ENCODE measurements at regions not wholly inside any gene's neighbourhood (a gene's known extent, or its start where the extent isn't known, plus 50 kb on each side); places are given as distances from the start of the nearest gene placed in this dataset.
"Not testable (repeated sequence)": the region's sequence is repeated elsewhere in the genome, so short reads cannot be mapped to it uniquely, and the experiment has no call there.

DNA sequence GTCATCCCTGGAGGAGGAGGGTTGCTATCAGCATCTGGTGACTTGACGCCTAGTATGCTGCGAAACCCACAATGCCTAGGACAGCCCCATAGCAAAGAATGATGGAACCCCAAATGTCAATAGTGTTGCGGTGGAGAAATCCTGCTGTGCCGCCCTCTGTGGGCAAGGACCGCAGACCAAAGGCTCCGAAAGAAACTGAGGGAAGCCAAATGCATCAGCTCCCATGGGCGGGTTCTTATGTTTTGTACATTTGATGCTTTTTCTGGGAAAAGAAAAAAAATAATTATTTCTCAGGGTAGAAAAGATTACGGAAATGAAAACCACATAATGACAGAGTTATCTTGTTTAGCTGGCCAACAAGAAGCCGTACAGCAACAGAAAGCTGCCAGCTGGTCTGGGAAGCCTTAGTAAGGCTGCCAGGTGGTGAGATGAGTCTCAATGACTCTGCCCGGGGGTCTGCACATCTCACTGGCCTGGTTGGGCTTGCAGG, 95.0 kb upstream of the TBL1X start:
- 72% methylated on average over 10 of the region's 10 CpGs for WGBS
- intact Hi-C loops (cut with DNase I) = no loop called here
- H3K4me1 ChIP-seq (ENCODE audit: control insufficient read depth, insufficient read depth, low read length) = no peaks in the 10 kb centered on the region
- H3K27me3 ChIP-seq (ENCODE audit: control insufficient read depth, insufficient read depth) = no peaks in the 10 kb centered on the region
- peak in 1 of 2 donors; percentile 34 for ATAC-seq
- H3K9me3 ChIP-seq (ENCODE audit: control insufficient read depth, low read length) = no peaks in the 10 kb centered on the region
- H3K27ac ChIP-seq (ENCODE audit: low read length) = no peak overlapping the region
- DNase-seq = peak in 1 of 3 donors; percentile 60
- no peak overlapping the region for H3K4me3 ChIP-seq (ENCODE audit: low read length)

DNA sequence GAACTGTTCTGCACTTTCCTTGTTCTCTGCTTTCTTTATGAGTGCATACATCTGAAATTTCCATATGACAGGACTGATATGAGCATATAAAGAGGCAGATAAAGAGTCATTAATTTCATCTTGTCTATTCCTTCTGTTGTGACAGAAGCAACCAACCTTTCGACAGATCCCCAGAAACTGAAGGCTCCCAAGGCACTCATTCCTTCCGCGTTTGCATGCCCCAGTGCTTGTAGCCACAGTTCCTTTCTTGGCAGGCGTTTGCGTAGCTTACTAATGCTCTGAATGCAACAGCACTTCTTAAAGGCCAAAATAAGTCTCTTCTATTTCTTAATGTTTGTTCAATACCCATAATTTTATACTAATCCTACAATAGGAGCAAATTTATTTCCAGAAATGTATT, 94.0 kb upstream of the TBL1X start:
- no peak overlapping the region for H3K27ac ChIP-seq (ENCODE audit: low read length)
- H3K9me3 ChIP-seq (ENCODE audit: control insufficient read depth, low read length) = no peaks in the 10 kb centered on the region
- no peak overlapping the region for H3K4me3 ChIP-seq (ENCODE audit: low read length)
- ATAC-seq (peak in 1 of 2 donors; percentile 53), DNase-seq (peak in 2 of 3 donors; percentile 30 to 61)
- H3K27me3 ChIP-seq (ENCODE audit: control insufficient read depth, insufficient read depth) = no peaks in the 10 kb centered on the region
- 55% methylated on average over 5 of the region's 5 CpGs for WGBS
- intact Hi-C loops (cut with DNase I) = no loop called here
- H3K4me1 ChIP-seq (ENCODE audit: control insufficient read depth, insufficient read depth, low read length) = no peaks in the 10 kb centered on the region

GRCh38 chrX:9372866-9373265, 92.0 kb upstream of the TBL1X start:
- ATAC-seq (no peak), DNase-seq (no peak)
- no peaks in the 10 kb centered on the region for H3K27me3 ChIP-seq (ENCODE audit: control insufficient read depth, insufficient read depth)
- H3K9me3 ChIP-seq (ENCODE audit: control insufficient read depth, low read length) = no peaks in the 10 kb centered on the region
- intact Hi-C loops (cut with DNase I) = no loop called here
- H3K27ac ChIP-seq (ENCODE audit: low read length) = no peak overlapping the region
- WGBS = 86% methylated on average over 11 of the region's 11 CpGs
- no peaks in the 10 kb centered on the region for H3K4me1 ChIP-seq (ENCODE audit: control insufficient read depth, insufficient read depth, low read length)
- no peak overlapping the region for H3K4me3 ChIP-seq (ENCODE audit: low read length)

DNA sequence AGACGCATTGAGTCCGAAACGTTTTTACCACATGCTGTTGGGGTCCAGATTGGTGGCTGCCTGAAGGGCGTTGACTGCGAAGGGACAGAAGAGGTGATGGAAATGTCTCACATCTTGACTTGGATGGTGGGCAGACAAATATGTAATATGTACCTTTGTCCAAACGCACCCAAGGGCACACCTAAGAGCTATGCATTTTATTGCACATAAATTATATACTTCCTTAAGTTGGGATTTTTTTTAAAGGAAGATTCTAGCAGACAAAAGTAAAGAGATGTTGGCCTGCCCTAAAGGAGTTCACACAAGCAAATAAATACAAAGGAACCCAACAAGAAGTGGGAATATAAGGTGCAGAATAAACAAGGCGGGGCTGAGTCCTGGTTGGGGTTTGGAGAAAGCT, 91.1 kb upstream of the TBL1X start:
- no peak for ATAC-seq
- no peak for DNase-seq

GRCh38 chrX:9374555-9374954, 90.3 kb upstream of the TBL1X start:
- no peaks in the 10 kb centered on the region for H3K9me3 ChIP-seq (ENCODE audit: control insufficient read depth, low read length)
- no peak for ATAC-seq
- no peak for DNase-seq
- 76% methylated on average over 6 of the region's 6 CpGs for WGBS
- intact Hi-C loops (cut with DNase I) = no loop called here
- H3K27me3 ChIP-seq (ENCODE audit: control insufficient read depth, insufficient read depth) = no peaks in the 10 kb centered on the region
- no peak overlapping the region for H3K4me3 ChIP-seq (ENCODE audit: low read length)
- H3K4me1 ChIP-seq (ENCODE audit: control insufficient read depth, insufficient read depth, low read length) = no peaks in the 10 kb centered on the region
- no peak overlapping the region for H3K27ac ChIP-seq (ENCODE audit: low read length)

More for the DNA sequence above, 91.1 kb upstream of the TBL1X start:
- Histone ChIP-seq H3K4me3 (ENCODE audit: low read length) (no peak overlapping the region), H3K27me3 (ENCODE audit: control insufficient read depth, insufficient read depth) (no peaks in the 10 kb centered on the region), H3K4me1 (ENCODE audit: control insufficient read depth, insufficient read depth, low read length) (no peaks in the 10 kb centered on the region), H3K27ac (ENCODE audit: low read length) (no peak overlapping the region), H3K9me3 (ENCODE audit: control insufficient read depth, low read length) (no peaks in the 10 kb centered on the region)
- 81% methylated on average over 7 of the region's 7 CpGs for WGBS
- intact Hi-C loops (cut with DNase I) = no loop called here

GRCh38 chrX:9376111-9376510, 88.7 kb upstream of the TBL1X start:
- Histone ChIP-seq H3K27ac (ENCODE audit: low read length) (no peak overlapping the region), H3K4me3 (ENCODE audit: low read length) (no peak overlapping the region), H3K9me3 (ENCODE audit: control insufficient read depth, low read length) (no peaks in the 10 kb centered on the region), H3K4me1 (ENCODE audit: control insufficient read depth, insufficient read depth, low read length) (no peaks in the 10 kb centered on the region), H3K27me3 (ENCODE audit: control insufficient read depth, insufficient read depth) (no peaks in the 10 kb centered on the region)
- 82% methylated on average over 4 of the region's 4 CpGs for WGBS
- intact Hi-C loops (cut with DNase I) = no loop called here
- no peak for ATAC-seq
- no peak for DNase-seq

GRCh38 chrX:9377216-9377615, 87.6 kb upstream of the TBL1X start:
- intact Hi-C loops (cut with DNase I); ATAC-seq; DNase-seq; H3K4me3 ChIP-seq (ENCODE audit: low read length); H3K9me3 ChIP-seq (ENCODE audit: control insufficient read depth, low read length); H3K27ac ChIP-seq (ENCODE audit: low read length); H3K4me1 ChIP-seq (ENCODE audit: control insufficient read depth, insufficient read depth, low read length); H3K27me3 ChIP-seq (ENCODE audit: control insufficient read depth, insufficient read depth): not testable (repeated sequence)
- 88% methylated on average over 3 of the region's 3 CpGs for WGBS

DNA sequence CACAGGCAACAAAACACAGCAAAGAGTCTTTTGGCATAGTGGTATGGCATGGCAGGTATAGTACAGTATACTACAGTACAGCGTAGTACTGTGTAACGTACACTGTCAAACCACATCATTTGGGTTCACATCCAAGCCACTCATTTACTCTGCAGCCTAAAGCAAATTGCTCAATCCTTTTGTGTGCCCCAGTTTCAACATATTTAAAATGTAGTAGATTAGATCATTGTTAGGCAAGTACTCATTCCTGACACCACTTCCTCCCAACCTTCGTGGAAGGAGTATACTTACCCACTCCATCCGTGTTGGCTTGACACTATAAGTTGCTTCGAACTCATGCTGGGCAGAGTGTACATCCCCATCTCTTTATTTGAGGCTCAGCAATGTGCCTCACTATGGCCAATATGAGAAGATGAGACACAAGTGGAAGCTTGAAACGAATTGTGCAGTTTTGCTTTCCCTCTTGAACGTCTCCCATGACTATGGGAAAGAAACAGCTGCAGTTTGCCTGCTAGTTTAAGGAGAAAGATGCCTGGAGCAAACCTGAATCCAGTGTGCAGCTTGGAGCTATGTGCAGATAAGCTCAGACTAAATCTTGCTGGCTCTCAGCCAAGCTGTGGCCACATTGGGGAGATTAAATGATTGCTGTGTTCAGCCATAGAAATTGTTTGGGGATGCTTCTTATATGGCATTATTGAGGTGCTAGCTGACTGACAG, 85.7 kb upstream of the TBL1X start:
- Histone ChIP-seq H3K4me3 (ENCODE audit: low read length) (no peak overlapping the region), H3K9me3 (ENCODE audit: control insufficient read depth, low read length) (no peaks in the 10 kb centered on the region), H3K27me3 (ENCODE audit: control insufficient read depth, insufficient read depth) (no peaks in the 10 kb centered on the region), H3K27ac (ENCODE audit: low read length) (no peak overlapping the region), H3K4me1 (ENCODE audit: control insufficient read depth, insufficient read depth, low read length) (no peaks in the 10 kb centered on the region)
- 74% methylated on average over 7 of the region's 7 CpGs for WGBS
- intact Hi-C loops (cut with DNase I) = no loop called here
- ATAC-seq (no peak), DNase-seq (no peak)

- intact Hi-C loops (cut with DNase I) = no loop called here
- no peaks in the 10 kb centered on the region for H3K9me3 ChIP-seq (ENCODE audit: control insufficient read depth, low read length)
- no peak for DNase-seq
- ATAC-seq = no peak
- no peaks in the 10 kb centered on the region for H3K4me1 ChIP-seq (ENCODE audit: control insufficient read depth, insufficient read depth, low read length)
- no peak overlapping the region for H3K27ac ChIP-seq (ENCODE audit: low read length)
- H3K27me3 ChIP-seq (ENCODE audit: control insufficient read depth, insufficient read depth) = no peaks in the 10 kb centered on the region
- H3K4me3 ChIP-seq (ENCODE audit: low read length) = no peak overlapping the region
- WGBS = 69% methylated on average over 10 of the region's 10 CpGs
Observed at GRCh38 chrX:9379697-9380551, 84.9 kb upstream of the TBL1X start.

DNA sequence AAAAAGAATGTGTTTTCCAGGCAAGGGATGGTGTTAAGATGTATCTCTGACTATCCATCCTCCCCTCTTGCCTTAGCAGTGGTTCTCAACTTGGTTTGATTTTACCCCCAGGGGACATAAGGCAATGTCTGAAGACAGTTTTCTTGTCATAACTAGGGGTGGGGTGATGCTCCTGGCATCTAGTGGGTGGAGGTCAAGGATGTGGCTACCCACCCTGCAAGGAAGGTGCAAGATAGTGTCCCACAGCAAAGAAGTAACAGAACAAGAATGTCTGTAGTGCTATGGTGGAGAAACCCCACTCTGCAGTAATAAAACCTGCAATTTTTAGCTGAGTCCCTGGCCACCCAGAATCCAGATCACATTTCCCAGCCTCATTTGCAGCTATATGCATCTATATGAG, 81.2 kb upstream of the TBL1X start:
- no peaks in the 10 kb centered on the region for H3K4me1 ChIP-seq (ENCODE audit: control insufficient read depth, insufficient read depth, low read length)
- H3K9me3 ChIP-seq (ENCODE audit: control insufficient read depth, low read length) = no peaks in the 10 kb centered on the region
- DNase-seq = no peak
- no peaks in the 10 kb centered on the region for H3K27me3 ChIP-seq (ENCODE audit: control insufficient read depth, insufficient read depth)
- H3K27ac ChIP-seq (ENCODE audit: low read length) = no peak overlapping the region
- no peak for ATAC-seq
- no peak overlapping the region for H3K4me3 ChIP-seq (ENCODE audit: low read length)
- intact Hi-C loops (cut with DNase I) = no loop called here

DNA sequence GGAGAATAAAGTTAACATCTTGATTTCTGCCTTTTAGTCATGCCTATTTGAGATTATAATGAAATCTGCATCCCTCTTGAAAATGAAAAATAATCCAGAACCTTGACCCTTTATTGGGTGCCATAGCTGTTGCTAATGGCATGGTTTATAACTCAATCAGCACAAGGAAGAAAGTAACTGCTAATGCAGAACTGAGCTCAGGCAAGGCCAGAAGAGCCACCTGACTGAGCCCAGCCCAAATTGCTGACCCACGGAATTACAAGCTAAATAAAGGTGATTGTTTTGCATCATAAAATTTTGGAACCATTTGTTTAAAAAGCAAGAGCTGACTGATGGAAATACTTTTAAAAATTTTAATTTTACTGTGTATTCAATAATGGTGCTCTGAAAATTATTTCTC, 76.4 kb upstream of the TBL1X start:
- WGBS = 97% methylated on average over 1 of the region's 1 CpG
- ATAC-seq (no peak), DNase-seq (no peak)
- no peaks in the 10 kb centered on the region for H3K4me1 ChIP-seq (ENCODE audit: control insufficient read depth, insufficient read depth, low read length)
- no peak overlapping the region for H3K4me3 ChIP-seq (ENCODE audit: low read length)
- H3K27ac ChIP-seq (ENCODE audit: low read length) = no peak overlapping the region
- no peaks in the 10 kb centered on the region for H3K27me3 ChIP-seq (ENCODE audit: control insufficient read depth, insufficient read depth)
- H3K9me3 ChIP-seq (ENCODE audit: control insufficient read depth, low read length) = no peaks in the 10 kb centered on the region
- intact Hi-C loops (cut with DNase I) = no loop called here
